HUES64 (cell line): ENCODE measurements at regions not wholly inside any gene's neighbourhood (a gene's known extent, or its start where the extent isn't known, plus 50 kb on each side); places are given as distances from the start of the nearest gene placed in this dataset.

ENCODE experiments used
- H3K27ac ChIP-seq: 2 replicates; pipeline ENCODE4 v1.7.0; 2013; ENCODE audit warnings: low read depth, low read length, inconsistent platforms
- H3K27me3 ChIP-seq: 2 replicates; pipeline ENCODE4 v1.6.1; 2013; ENCODE audit warnings: mild to moderate bottlenecking, low read length; ENCODE audit not compliant: insufficient read depth
- H3K36me3 ChIP-seq: 2 replicates; pipeline ENCODE4 v1.6.1; 2013; ENCODE audit warnings: mild to moderate bottlenecking, low read length; ENCODE audit not compliant: insufficient read depth
- H3K4me1 ChIP-seq: 2 replicates; pipeline ENCODE4 v1.6.1; 2013; ENCODE audit warnings: mild to moderate bottlenecking, low read length, moderate library complexity; ENCODE audit not compliant: insufficient read depth
- H3K4me3 ChIP-seq: 2 replicates; pipeline ENCODE4 v1.5.1; 2013; ENCODE audit warnings: mild to moderate bottlenecking, low read length, moderate library complexity
- H3K9ac ChIP-seq: 2 replicates; pipeline ENCODE4 v1.6.1; 2013; ENCODE audit warnings: mild to moderate bottlenecking, low read depth, low read length
- H3K9me3 ChIP-seq: 2 replicates; pipeline ENCODE4 v1.6.1; 2013; ENCODE audit warnings: low read depth, low read length; ENCODE audit not compliant: insufficient read depth
- WGBS: fragments of 150-250, 120-280 bp; methylation state at CpG from one replicate; pipeline ENCODE4 v1.1.7; 2013; ENCODE audit warnings: missing lambda C conversion rate; 5-methylcytosine and 5-hydroxymethylcytosine counted together

GRCh38 chr12:102534899-102535298 is 54.5 kb upstream of the IGF1 start:
- no peak overlapping the region for H3K4me3 ChIP-seq
- H3K36me3 ChIP-seq, result no peaks in the 10 kb centered on the region
- WGBS, result 90% methylated on average over 13 of the region's 13 CpGs
- no peak overlapping the region for H3K27ac ChIP-seq
- no peaks in the 10 kb centered on the region for H3K27me3 ChIP-seq
- H3K9ac ChIP-seq, result no peak overlapping the region
- no peaks in the 10 kb centered on the region for H3K9me3 ChIP-seq
- H3K4me1 ChIP-seq, result no peaks in the 10 kb centered on the region; the same call in 1 of the 2 replicates

- no peak overlapping the region for H3K27ac ChIP-seq
- no peaks in the 10 kb centered on the region; the same call in 1 of the 2 replicates for H3K4me1 ChIP-seq
- H3K27me3 ChIP-seq, result no peaks in the 10 kb centered on the region
- H3K36me3 ChIP-seq, result no peaks in the 10 kb centered on the region
- WGBS, result 92% methylated on average over 9 of the region's 9 CpGs
- H3K9ac ChIP-seq, result no peak overlapping the region
- no peak overlapping the region for H3K4me3 ChIP-seq
- H3K9me3 ChIP-seq, result no peaks in the 10 kb centered on the region
Observed at GRCh38 chr12:102533483-102534215, 53.3 kb upstream of the IGF1 start.
